Right cardiac atrium (tissue), 5 donors: ENCODE measurements at regions not wholly inside any gene's neighbourhood (a gene's known extent, or its start where the extent isn't known, plus 50 kb on each side); places are given as distances from the start of the nearest gene placed in this dataset.

Source experiments
- ATAC-seq, 2 donors: fragments of 200-7000 bp; cut with Tn5 transposase; one replicate each; pipeline versions ENCODE4 v1.8.0 to v1.9.1; 2020; ENCODE audit warnings: moderate library complexity in 2 of 2, mild to moderate bottlenecking in 1 of 2
- DNase-seq, 3 donors: peaks; one replicate each; pipeline ENCODE4 v3.0.0-alpha.2; 2020
- H3K27ac ChIP-seq: one replicate; pipeline ENCODE4 v1.5.1; 2013; ENCODE audit warnings: mild to moderate bottlenecking, low read length, control low read depth, moderate library complexity
- H3K27me3 ChIP-seq: one replicate; pipeline ENCODE4 v1.6.1; 2013; ENCODE audit not compliant: control insufficient read depth, insufficient read depth
- H3K4me1 ChIP-seq: one replicate; pipeline ENCODE4 v1.6.1; 2013; ENCODE audit warnings: low read length; ENCODE audit not compliant: control insufficient read depth, insufficient read depth
- H3K4me3 ChIP-seq: one replicate; pipeline ENCODE4 v1.5.1; 2013; ENCODE audit warnings: low read length, control low read depth
- H3K9me3 ChIP-seq: one replicate; pipeline ENCODE4 v1.6.1; 2013; ENCODE audit warnings: low read length; ENCODE audit not compliant: control insufficient read depth
- WGBS: extraction: QIAGEN DNeasy Blood & Tissue Kit; methylation state at CpG from one replicate; pipeline ENCODE4 v1.1.7; 2013; 5-methylcytosine and 5-hydroxymethylcytosine counted together
- intact Hi-C, 4 donors: fragments of 100-400 bp; cut with DNase I; formaldehyde crosslinking; loops; one replicate each; pipeline versions ENCODE4 v1.11.0 to v1.14.0; 2022 to 2023
- donor health status: healthy with polysubstance abuse.
- donor health status: DM: no; HTN: yes; CAD: no.
- donor health status: DM: no; HTN: no; CAD: no.
- donor health status: DM: no; HTN: yes; CAD: no; lungs with severe emphysema.
- donor health status: DM: yes; HTN: yes; CAD: no.

DNA sequence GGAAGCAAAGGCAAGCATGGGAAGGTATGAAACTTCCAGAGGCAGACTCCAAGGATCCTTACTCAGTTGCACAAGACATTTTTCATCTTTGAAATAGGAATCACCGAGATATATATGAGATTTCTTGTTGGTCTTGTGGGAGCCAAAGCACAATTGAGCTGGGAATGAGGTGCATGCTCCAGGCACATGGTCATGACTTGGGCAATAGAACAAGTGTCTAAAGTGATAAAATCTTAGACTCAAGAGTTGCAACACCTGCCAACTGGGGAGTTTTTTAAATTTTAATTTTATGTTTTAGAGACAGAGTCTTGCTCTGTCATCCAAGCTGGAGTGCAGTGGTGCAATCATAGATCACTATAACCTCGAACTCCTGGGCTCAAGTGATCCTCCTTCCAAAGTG lies 169.5 kb upstream of the ADCY1 start:
- no peak for ATAC-seq
- WGBS: 66% methylated on average over 2 of the region's 2 CpGs
- intact Hi-C loops: no loop called here

DNA sequence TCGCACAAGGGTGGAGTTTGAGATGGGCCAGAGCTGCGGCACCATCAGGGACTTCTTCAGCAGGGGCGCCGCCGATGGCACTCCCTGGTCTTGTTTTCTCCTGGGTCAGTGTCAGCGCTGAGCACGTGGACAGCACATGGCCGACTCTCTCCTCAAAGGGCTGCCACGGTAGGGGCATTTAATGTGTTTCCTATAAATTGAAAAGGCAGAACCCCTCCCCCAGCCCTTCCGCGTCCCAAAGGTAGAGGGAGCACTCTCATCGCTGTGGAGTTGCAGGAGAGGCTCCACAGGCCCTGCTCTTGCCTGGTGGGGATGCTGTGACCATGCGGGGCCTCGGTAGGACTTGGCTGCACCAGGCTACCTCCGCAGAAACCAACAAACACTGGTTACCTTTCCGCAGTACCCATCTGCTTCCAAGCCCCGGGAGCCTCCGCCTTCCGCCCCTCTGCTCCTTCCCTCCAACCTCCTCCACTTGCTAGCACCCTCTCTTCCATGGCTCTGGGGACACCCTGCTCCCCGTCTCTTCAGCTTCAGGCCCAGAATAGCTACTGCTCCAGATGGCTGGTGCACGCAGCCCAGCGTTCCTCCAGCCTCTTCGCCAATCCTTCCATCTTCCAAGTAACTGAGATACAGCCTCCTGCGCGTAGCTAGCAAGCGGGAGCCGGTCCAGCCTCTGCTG lies 166.3 kb upstream of the ADCY1 start:
- intact Hi-C loops: no loop called here
- WGBS: 76% methylated on average over 27 of the region's 27 CpGs
- ATAC-seq: no peak

More for the DNA sequence above, 169.5 kb upstream of the ADCY1 start:
- no peak for DNase-seq
- Histone ChIP-seq H3K27me3 (no peaks in the 10 kb centered on the region), H3K27ac (no peak overlapping the region), H3K4me1 (no peaks in the 10 kb centered on the region), H3K4me3 (no peak overlapping the region), H3K9me3 (peaks cover 4% of the 10 kb centered on the region)

GRCh38 chr7:45408409-45408737 lies 165.8 kb upstream of the ADCY1 start:
- Histone ChIP-seq H3K9me3 (peaks cover 4% of the 10 kb centered on the region), H3K27ac (no peak overlapping the region), H3K4me1 (no peaks in the 10 kb centered on the region), H3K4me3 (no peak overlapping the region), H3K27me3 (no peaks in the 10 kb centered on the region)
- ATAC-seq: no peak
- intact Hi-C loops: no loop called here
- no peak for DNase-seq
- WGBS: 83% methylated on average over 5 of the region's 5 CpGs

More for the DNA sequence above, 166.3 kb upstream of the ADCY1 start:
- Histone ChIP-seq H3K27ac (no peak overlapping the region), H3K27me3 (no peaks in the 10 kb centered on the region), H3K4me3 (no peak overlapping the region), H3K9me3 (peaks cover 4% of the 10 kb centered on the region), H3K4me1 (no peaks in the 10 kb centered on the region)
- no peak for DNase-seq

DNA sequence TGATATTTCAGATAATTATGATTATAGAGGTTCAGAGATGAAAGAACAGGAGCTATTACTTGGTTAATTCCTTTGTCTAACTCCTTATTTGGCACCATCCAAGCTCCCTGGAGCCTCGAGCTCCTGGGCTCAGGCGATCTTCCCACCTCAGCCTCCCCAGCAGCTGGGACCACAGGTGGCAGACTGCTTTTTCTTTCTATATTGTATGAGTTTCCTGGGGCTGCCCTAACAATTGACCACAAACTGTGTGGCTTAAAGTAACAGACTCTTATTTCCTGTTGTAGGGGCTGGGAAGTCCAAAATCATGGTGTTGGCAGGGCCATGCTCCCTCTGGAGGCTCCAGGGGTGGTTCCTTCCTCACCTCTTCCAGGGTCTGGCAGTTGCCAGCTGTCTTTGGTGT lies 163.3 kb upstream of the ADCY1 start:
- H3K27ac ChIP-seq: no peak overlapping the region
- H3K4me3 ChIP-seq: no peak overlapping the region
- H3K9me3 ChIP-seq: no peaks in the 10 kb centered on the region
- no peaks in the 10 kb centered on the region for H3K27me3 ChIP-seq
- no peak for ATAC-seq
- H3K4me1 ChIP-seq: no peaks in the 10 kb centered on the region
- no peak for DNase-seq
- intact Hi-C loops: no loop called here
- WGBS: 71% methylated on average over 2 of the region's 2 CpGs

DNA sequence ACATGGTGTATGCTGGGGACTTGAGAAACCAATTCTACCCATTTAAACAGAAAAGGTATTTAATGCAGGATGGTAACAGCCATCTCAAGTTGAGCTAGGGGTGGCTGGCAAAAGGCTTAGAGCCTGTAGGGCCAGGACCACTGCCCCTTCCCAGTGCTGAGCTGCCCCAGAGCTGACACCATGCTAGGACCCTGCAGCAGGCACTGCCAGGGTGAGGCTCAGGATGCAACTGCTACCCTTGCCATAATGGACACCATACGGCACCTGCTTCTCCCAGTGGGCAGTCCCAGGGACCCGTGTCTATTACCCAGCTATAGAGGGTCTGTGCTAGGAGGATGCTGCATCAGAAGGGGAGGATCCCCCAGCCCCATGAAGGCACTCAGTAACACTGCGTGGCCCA lies 160.7 kb upstream of the ADCY1 start:
- DNase-seq (no peak), ATAC-seq (no peak)
- Histone ChIP-seq H3K27me3 (no peaks in the 10 kb centered on the region), H3K9me3 (no peaks in the 10 kb centered on the region), H3K4me3 (no peak overlapping the region), H3K27ac (no peak overlapping the region), H3K4me1 (no peaks in the 10 kb centered on the region)
- intact Hi-C loops: no loop called here
- 77% methylated on average over 3 of the region's 3 CpGs for WGBS

DNA sequence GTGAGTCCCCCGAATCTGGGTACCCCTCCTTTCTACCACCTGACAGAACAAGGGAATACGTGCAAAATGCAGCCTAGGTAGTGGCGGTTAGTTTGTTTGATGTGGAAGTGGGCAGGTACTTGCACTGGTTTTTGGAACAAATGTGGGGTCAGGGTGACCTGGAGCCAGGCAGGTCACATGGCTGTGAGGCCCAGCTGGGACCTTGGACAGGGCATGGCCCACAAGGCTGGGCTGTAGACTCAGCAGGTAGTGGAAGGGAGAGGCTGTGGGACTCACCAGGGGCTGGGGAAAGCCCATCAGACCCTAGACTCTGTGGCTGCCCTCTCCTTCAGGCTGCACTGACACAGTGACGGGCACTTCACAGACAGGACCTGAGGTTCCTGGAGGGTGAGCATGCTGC lies 159.9 kb upstream of the ADCY1 start:
- WGBS: 85% methylated on average over 4 of the region's 4 CpGs
- Histone ChIP-seq H3K27me3 (no peaks in the 10 kb centered on the region), H3K9me3 (no peaks in the 10 kb centered on the region), H3K4me3 (no peak overlapping the region), H3K4me1 (no peaks in the 10 kb centered on the region), H3K27ac (no peak overlapping the region)
- intact Hi-C loops: no loop called here
- ATAC-seq (no peak), DNase-seq (no peak)

GRCh38 chr7:45415265-45415664 lies 158.9 kb upstream of the ADCY1 start:
- Histone ChIP-seq H3K9me3 (no peaks in the 10 kb centered on the region), H3K4me3 (no peak overlapping the region), H3K27me3 (no peaks in the 10 kb centered on the region), H3K4me1 (no peaks in the 10 kb centered on the region), H3K27ac (no peak overlapping the region)
- 90% methylated on average over 2 of the region's 2 CpGs for WGBS
- no peak for ATAC-seq
- no peak for DNase-seq
- intact Hi-C loops: no loop called here

- Histone ChIP-seq H3K27me3 (no peaks in the 10 kb centered on the region), H3K27ac (no peak overlapping the region), H3K4me3 (no peak overlapping the region), H3K9me3 (no peaks in the 10 kb centered on the region), H3K4me1 (no peaks in the 10 kb centered on the region)
- intact Hi-C loops: no loop called here
- WGBS: 83% methylated on average over 1 of the region's 1 CpG
- ATAC-seq (no peak), DNase-seq (no peak)
These were observed 157.3 kb upstream of the ADCY1 start for GRCh38 chr7:45416846-45417245.

DNA sequence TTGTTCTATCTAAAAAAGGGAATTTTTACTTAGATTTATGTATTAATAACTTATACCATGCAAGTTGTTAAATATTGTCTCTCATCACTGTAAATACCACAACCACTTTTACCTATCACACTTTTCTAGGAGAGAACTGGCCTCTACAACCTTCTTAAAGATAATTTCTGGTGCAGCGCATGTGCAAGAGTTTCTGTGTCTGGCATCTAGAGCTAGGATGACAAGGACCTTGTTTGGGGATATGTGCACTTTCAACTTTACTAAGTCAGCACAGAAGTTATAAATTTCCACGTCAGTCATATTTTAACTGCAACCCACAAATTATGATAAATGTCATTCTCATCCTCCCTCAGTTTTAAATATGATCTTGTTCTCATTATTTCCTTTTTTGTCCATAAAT lies 156.9 kb upstream of the ADCY1 start:
- WGBS: 73% methylated on average over 2 of the region's 2 CpGs
- ATAC-seq: no peak
- intact Hi-C loops: no loop called here

GRCh38 chr7:45417735-45418134 lies 156.4 kb upstream of the ADCY1 start:
- Histone ChIP-seq H3K9me3 (no peaks in the 10 kb centered on the region), H3K4me1 (no peaks in the 10 kb centered on the region), H3K27ac (no peak overlapping the region), H3K27me3 (no peaks in the 10 kb centered on the region), H3K4me3 (no peak overlapping the region)
- intact Hi-C loops: no loop called here
- ATAC-seq (no peak), DNase-seq (no peak)
- 86% methylated on average over 3 of the region's 3 CpGs for WGBS

More for the DNA sequence above, 156.9 kb upstream of the ADCY1 start:
- Histone ChIP-seq H3K27ac (no peak overlapping the region), H3K27me3 (no peaks in the 10 kb centered on the region), H3K4me3 (no peak overlapping the region), H3K9me3 (no peaks in the 10 kb centered on the region), H3K4me1 (no peaks in the 10 kb centered on the region)
- no peak for DNase-seq

- ATAC-seq (no peak), DNase-seq (no peak)
- H3K27ac ChIP-seq: no peak overlapping the region
- no peaks in the 10 kb centered on the region for H3K4me1 ChIP-seq
- no peaks in the 10 kb centered on the region for H3K9me3 ChIP-seq
- intact Hi-C loops: no loop called here
- no peak overlapping the region for H3K4me3 ChIP-seq
- no peaks in the 10 kb centered on the region for H3K27me3 ChIP-seq
- WGBS: 50% methylated on average over 3 of the region's 3 CpGs
These were observed 153.2 kb upstream of the ADCY1 start for GRCh38 chr7:45420843-45421495.

DNA sequence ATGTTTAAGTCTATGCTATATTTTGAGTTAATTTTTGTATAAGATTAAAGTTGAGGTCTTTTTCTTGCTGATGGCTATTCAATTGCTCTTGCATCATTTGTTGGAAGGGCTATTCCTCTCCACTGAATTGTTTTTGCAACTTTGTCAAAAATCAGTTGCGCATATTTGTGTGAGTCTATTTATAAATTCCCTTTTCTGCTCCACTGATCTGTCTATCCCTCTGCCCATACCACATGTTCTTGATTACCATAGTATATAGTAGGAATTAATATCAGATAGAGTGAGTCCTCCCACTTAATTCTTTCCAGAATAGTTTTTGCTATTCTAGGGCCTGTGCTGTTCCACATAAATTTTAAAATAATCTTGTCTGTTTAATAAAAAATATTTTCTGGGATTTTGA lies 152.4 kb upstream of the ADCY1 start:
- DNase-seq: no peak
- WGBS: 75% methylated on average over 1 of the region's 1 CpG
- H3K4me1 ChIP-seq: no peaks in the 10 kb centered on the region
- H3K27me3 ChIP-seq: no peaks in the 10 kb centered on the region
- no peaks in the 10 kb centered on the region for H3K9me3 ChIP-seq
- ATAC-seq: no peak
- intact Hi-C loops: no loop called here
- no peak overlapping the region for H3K4me3 ChIP-seq
- H3K27ac ChIP-seq: no peak overlapping the region
